Fibroblast of mammary gland (primary cell): ENCODE measurements at regions not wholly inside any gene's neighbourhood (a gene's known extent, or its start where the extent isn't known, plus 50 kb on each side); places are given as distances from the start of the nearest gene placed in this dataset.

ENCODE experiments used
- DNase-seq: peaks from one replicate; pipeline ENCODE4 v3.0.0-alpha.2; 2010; ENCODE audit warnings: low read depth
- H3K4me3 ChIP-seq: 2 replicates; pipeline ENCODE4 v1.5.1; 2011; ENCODE audit warnings: low read depth, mild to moderate bottlenecking, low read length, moderate library complexity; ENCODE audit not compliant: control insufficient read depth
- TF ChIP-seq, protein P1 (sequence below): conservative IDR thresholded peaks from 2 replicates; pipeline ENCODE4 v1.5.1; 2011; ENCODE audit warnings: low read depth, low read length, inconsistent platforms; ENCODE audit not compliant: control insufficient read depth, insufficient read depth

GRCh38 chr11:92425127-92425526 lies 200.5 kb downstream of the FAT3 start:
- DNase-seq = no peak
- no peak overlapping the region for H3K4me3 ChIP-seq
- TF ChIP-seq, protein P1, sequence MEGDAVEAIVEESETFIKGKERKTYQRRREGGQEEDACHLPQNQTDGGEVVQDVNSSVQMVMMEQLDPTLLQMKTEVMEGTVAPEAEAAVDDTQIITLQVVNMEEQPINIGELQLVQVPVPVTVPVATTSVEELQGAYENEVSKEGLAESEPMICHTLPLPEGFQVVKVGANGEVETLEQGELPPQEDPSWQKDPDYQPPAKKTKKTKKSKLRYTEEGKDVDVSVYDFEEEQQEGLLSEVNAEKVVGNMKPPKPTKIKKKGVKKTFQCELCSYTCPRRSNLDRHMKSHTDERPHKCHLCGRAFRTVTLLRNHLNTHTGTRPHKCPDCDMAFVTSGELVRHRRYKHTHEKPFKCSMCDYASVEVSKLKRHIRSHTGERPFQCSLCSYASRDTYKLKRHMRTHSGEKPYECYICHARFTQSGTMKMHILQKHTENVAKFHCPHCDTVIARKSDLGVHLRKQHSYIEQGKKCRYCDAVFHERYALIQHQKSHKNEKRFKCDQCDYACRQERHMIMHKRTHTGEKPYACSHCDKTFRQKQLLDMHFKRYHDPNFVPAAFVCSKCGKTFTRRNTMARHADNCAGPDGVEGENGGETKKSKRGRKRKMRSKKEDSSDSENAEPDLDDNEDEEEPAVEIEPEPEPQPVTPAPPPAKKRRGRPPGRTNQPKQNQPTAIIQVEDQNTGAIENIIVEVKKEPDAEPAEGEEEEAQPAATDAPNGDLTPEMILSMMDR = no peak

GRCh38 chr11:92432515-92432914 lies 207.9 kb downstream of the FAT3 start:
- H3K4me3 ChIP-seq = no peak overlapping the region
- TF ChIP-seq, protein P1 = no peak
- no peak for DNase-seq

GRCh38 chr11:92436034-92436920 lies 211.7 kb downstream of the FAT3 start:
- H3K4me3 ChIP-seq = no peak overlapping the region
- TF ChIP-seq, protein P1 = no peak
- DNase-seq = no peak

DNA sequence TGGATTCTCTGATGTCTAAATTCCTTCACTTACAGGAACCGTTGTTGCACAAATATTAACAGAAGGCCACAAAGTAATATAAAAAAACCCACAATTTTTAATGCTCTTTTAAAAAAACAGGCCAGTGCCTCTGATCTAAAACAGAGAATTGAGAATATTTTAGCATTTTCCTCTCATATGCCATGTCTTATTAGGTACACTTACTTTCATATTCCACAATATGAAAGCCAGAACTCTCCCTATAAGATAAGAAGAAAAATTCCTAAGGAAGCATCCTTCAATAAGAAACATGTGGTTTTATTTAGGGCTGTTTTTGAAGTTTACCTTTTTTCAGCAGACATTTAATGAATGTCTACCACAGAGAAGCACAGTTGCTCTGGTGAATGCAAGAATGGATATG lies 214.5 kb downstream of the FAT3 start:
- no peak overlapping the region for H3K4me3 ChIP-seq
- no peak for DNase-seq
- TF ChIP-seq, protein P1 = no peak

GRCh38 chr11:92440701-92441442 lies 216.3 kb downstream of the FAT3 start:
- DNase-seq = no peak
- H3K4me3 ChIP-seq = no peak overlapping the region
- TF ChIP-seq, protein P1 = no peak

GRCh38 chr11:92441443-92441726 lies 216.8 kb downstream of the FAT3 start:
- no peak overlapping the region for H3K4me3 ChIP-seq
- TF ChIP-seq, protein P1 = no peak
- DNase-seq = no peak

DNA sequence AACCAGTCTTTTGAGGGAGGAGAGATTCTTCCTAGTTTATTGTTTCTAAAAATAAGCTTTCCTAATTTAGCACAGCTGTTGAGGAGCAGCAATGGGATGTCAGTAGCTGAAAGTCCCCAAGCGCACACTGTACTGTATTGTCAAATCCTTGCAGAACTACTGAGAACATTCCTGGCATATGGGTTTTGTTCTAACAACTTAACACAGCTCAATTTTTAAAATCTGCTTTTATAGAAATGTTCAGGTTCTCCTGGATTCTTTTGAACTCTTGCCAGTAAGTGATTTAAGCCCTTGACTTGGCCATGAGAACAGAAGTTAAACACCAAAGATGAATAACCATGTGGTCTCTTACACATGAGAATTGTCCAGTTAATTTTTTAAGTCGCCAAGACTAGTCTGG lies 218.6 kb downstream of the FAT3 start:
- DNase-seq = no peak
- H3K4me3 ChIP-seq = no peak overlapping the region
- TF ChIP-seq, protein P1 = no peak
